ENCODE measurements at regions not wholly inside any gene's neighbourhood (a gene's known extent, or its start where the extent isn't known, plus 50 kb on each side); places are given as distances from the start of the nearest gene placed in this dataset.

DNA sequence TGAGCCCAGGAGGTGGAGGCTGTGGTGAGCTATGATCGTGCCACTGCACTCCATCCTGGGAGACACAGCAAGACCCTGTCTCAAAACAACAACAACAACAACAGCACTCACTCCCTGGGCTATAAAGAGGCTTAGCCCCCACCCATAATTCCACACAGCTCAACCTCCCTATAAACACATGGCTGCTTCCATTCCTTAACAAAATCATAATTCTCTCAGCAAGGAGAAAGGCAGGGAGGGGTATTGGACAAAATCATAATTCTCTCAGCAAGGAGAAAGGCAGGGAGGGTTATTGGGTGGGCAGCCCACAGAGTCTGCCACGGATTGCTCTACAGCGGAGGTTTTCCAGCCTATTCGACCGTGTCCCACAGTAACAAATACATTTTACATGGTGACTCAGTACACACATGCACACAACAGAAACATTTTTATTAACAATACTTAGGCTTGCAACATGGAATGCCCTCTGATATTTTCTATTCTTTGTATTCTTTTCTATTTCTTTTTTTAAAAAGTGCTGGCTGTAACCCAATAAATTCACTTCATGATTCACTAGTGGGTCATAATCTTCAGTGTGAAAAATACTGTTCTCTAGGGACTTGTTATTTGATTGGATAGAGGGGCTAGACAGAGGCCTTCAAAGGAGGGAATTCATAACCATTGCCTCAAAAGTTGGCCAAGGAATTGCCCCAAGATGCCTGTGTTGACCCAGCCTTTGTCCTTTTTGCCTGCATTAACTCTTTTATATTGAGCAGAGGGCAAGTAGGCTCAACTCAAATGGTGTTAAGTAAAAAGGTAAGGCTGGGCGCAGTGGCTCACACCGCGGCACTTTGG lies 50.6 kb upstream of the ZMYND8 start:
- no peak for TF ChIP-seq CTCF (IDR thresholded peaks at IDR 0.05; ENCODE audit: control insufficient read depth, insufficient read depth, low read depth, low read length, missing control alignments)
- no peak overlapping the region for H3K4me3 ChIP-seq (ENCODE audit: control insufficient read depth, low read depth, low read length)
- no peak for DNase-seq (ENCODE audit: low read depth)

DNA sequence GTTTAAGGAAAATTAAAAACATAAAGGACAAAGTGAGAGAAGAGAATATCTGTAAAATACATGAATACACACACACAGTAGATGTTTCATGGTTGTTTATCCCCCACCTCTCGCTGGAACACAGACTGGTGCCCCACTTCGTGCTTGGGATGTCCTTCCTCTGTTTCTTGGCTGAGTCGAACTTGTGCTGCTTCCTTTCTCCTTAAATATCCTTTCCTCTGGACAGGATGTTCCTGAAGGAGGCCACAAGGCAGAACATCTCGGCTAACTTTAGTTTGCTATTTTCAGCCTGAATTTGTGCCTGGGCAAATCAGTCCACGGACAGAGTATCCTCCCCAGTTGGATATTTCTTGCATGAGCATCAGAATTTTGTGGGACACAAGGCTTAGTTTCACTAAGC lies 54.7 kb upstream of the ZMYND8 start:
- no peak for TF ChIP-seq CTCF (IDR thresholded peaks at IDR 0.05; ENCODE audit: control insufficient read depth, insufficient read depth, low read depth, low read length, missing control alignments)
- no peak overlapping the region for H3K4me3 ChIP-seq (ENCODE audit: control insufficient read depth, low read depth, low read length)
- no peak for DNase-seq (ENCODE audit: low read depth)

DNA sequence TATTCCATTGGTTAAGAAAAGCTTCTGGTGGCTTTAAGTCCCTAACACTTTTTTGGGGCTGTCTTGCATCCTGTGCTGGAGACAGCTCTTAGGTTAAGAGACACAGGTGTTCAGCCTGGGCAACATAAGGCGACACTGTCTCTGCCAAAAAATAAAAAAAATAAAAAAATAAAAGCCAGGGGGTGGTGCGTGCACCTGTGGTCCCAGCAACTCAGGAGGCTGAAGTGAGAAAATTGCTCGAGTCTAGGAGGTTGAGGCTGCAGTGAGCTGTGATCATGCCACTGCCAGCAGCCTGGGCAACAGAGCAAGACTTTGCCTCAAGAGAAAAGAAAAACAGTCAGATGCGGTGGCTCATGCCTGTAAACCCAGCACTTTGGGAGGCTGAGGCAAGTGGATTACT lies 55.6 kb upstream of the ZMYND8 start:
- DNase-seq (ENCODE audit: low read depth) = no peak
- TF ChIP-seq CTCF (IDR thresholded peaks at IDR 0.05; ENCODE audit: control insufficient read depth, insufficient read depth, low read depth, low read length, missing control alignments) = no peak
- H3K4me3 ChIP-seq (ENCODE audit: control insufficient read depth, low read depth, low read length) = no peak overlapping the region

- no peak for TF ChIP-seq CTCF (IDR thresholded peaks at IDR 0.05; ENCODE audit: control insufficient read depth, insufficient read depth, low read depth, low read length, missing control alignments)
These were observed 56.7 kb upstream of the ZMYND8 start for GRCh38 chr20:47413189-47413588.

GRCh38 chr20:47417245-47418068 lies 61.0 kb upstream of the ZMYND8 start:
- DNase-seq (ENCODE audit: low read depth) = no peak
- no peak for TF ChIP-seq CTCF (IDR thresholded peaks at IDR 0.05; ENCODE audit: control insufficient read depth, insufficient read depth, low read depth, low read length, missing control alignments)
- no peak overlapping the region for H3K4me3 ChIP-seq (ENCODE audit: control insufficient read depth, low read depth, low read length)

More at GRCh38 chr20:47413189-47413588, 56.7 kb upstream of the ZMYND8 start:
- no peak for DNase-seq (ENCODE audit: low read depth)
- no peak overlapping the region for H3K4me3 ChIP-seq (ENCODE audit: control insufficient read depth, low read depth, low read length)

DNA sequence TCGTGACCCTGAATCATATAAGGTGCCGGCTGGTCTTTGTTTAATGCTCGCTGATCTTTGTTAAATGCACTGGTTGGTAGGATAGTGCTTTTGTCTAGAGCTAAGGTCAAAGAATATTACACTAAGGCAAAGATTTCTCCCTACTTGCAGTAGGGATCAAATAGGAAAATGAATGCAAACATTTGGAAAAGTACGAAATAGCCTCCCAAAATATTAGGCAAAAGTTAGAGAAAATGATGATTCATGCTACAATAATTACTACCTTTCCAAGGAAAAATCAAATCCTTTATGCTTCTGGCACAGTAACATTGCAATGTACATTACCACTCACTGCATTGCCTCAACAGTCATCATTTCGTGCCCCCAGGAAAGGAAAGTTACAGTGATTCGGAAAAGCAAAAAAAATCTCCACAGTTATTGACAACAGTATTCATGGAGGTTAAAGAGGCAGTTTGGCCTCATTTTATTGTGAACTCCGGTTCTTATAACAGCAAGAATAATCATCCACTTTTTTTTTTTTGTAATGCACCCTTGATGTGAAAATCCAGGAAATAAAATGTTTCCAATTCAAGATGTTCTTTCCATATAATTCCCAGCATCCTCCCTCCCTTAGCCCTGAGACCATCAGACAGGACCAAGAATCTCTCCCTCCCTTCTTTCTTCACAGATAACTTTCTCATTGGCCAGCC lies 61.7 kb upstream of the ZMYND8 start:
- H3K4me3 ChIP-seq (ENCODE audit: control insufficient read depth, low read depth, low read length) = no peak overlapping the region
- no peak for DNase-seq (ENCODE audit: low read depth)
- TF ChIP-seq CTCF (IDR thresholded peaks at IDR 0.05; ENCODE audit: control insufficient read depth, insufficient read depth, low read depth, low read length, missing control alignments) = no peak
